ENCODE measurements at regions not wholly inside any gene's neighbourhood (a gene's known extent, or its start where the extent isn't known, plus 50 kb on each side); places are given as distances from the start of the nearest gene placed in this dataset.

DNA sequence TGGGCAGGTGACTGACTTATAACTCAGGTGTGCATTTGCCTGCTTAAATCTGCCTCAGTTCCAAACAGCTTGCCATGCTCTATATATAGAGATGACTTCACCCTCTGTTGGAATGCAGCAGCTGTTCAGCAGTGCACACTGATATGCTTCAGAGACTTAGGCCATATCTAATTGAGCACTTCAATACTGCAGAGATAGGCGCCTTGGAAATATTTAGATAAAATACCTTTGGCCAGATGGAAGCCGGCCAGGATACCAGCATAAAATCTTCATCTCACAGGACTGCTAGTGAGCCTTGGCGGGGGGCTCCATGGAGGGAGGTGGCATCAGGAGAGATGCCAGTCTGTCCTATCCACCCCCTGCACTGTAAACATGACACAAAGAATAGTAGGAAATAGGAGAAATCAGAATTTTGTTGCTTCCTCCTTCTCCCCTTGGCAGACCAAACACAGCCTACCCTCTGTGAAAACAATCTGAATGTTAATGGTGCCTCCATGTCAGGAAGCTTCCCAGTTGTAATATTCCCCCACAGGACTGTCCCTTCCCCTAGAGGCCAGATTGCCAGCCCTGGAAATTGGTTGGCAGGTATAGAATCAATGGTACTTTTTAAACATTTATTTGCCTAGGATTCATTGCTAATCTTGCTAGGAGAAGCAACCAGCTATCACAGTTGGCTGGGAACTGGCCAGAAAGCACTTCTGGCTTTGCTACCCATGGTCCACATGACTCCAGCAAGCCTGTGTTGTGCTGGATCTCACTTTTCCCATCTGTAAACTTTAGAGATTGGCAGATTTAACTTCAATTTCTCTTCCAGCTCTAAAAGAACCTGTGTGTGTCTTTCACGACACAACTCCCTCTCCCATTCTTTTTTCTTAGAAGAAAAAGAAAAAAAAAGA, 215.5 kb upstream of the KCNMB2 start:
- TF ChIP-seq, protein P1, sequence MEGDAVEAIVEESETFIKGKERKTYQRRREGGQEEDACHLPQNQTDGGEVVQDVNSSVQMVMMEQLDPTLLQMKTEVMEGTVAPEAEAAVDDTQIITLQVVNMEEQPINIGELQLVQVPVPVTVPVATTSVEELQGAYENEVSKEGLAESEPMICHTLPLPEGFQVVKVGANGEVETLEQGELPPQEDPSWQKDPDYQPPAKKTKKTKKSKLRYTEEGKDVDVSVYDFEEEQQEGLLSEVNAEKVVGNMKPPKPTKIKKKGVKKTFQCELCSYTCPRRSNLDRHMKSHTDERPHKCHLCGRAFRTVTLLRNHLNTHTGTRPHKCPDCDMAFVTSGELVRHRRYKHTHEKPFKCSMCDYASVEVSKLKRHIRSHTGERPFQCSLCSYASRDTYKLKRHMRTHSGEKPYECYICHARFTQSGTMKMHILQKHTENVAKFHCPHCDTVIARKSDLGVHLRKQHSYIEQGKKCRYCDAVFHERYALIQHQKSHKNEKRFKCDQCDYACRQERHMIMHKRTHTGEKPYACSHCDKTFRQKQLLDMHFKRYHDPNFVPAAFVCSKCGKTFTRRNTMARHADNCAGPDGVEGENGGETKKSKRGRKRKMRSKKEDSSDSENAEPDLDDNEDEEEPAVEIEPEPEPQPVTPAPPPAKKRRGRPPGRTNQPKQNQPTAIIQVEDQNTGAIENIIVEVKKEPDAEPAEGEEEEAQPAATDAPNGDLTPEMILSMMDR (conservative IDR thresholded peaks at IDR 0.05; ENCODE audit: low read depth, low read length): no peak
- no peak for TF ChIP-seq EZH2 (IDR thresholded peaks at IDR 0.05; ENCODE audit: low read length, unreplicated experiment)

All from PC-3 (cell line).